Right cardiac atrium (tissue), 5 donors: ENCODE measurements at regions not wholly inside any gene's neighbourhood (a gene's known extent, or its start where the extent isn't known, plus 50 kb on each side); places are given as distances from the start of the nearest gene placed in this dataset.

Experiments used
- ATAC-seq, 2 donors: fragments of 200-7000 bp; cut with Tn5 transposase; one replicate each; pipeline versions ENCODE4 v1.8.0 to v1.9.1; 2020; ENCODE audit warnings: moderate library complexity in 2 of 2, mild to moderate bottlenecking in 1 of 2
- DNase-seq, 3 donors: peaks; one replicate each; pipeline ENCODE4 v3.0.0-alpha.2; 2020
- H3K27ac ChIP-seq: one replicate; pipeline ENCODE4 v1.5.1; 2013; ENCODE audit warnings: mild to moderate bottlenecking, low read length, control low read depth, moderate library complexity
- H3K27me3 ChIP-seq: one replicate; pipeline ENCODE4 v1.6.1; 2013; ENCODE audit not compliant: control insufficient read depth, insufficient read depth
- H3K4me1 ChIP-seq: one replicate; pipeline ENCODE4 v1.6.1; 2013; ENCODE audit warnings: low read length; ENCODE audit not compliant: control insufficient read depth, insufficient read depth
- H3K4me3 ChIP-seq: one replicate; pipeline ENCODE4 v1.5.1; 2013; ENCODE audit warnings: low read length, control low read depth
- H3K9me3 ChIP-seq: one replicate; pipeline ENCODE4 v1.6.1; 2013; ENCODE audit warnings: low read length; ENCODE audit not compliant: control insufficient read depth
- WGBS: extraction: QIAGEN DNeasy Blood & Tissue Kit; methylation state at CpG from one replicate; pipeline ENCODE4 v1.1.7; 2013; 5-methylcytosine and 5-hydroxymethylcytosine counted together
- intact Hi-C, 4 donors: fragments of 100-400 bp; cut with DNase I; formaldehyde crosslinking; loops; one replicate each; pipeline versions ENCODE4 v1.11.0 to v1.14.0; 2022 to 2023
- donor health status: healthy with polysubstance abuse.
- donor health status: DM: no; HTN: yes; CAD: no.
- donor health status: DM: no; HTN: no; CAD: no.
- donor health status: DM: no; HTN: yes; CAD: no; lungs with severe emphysema.
- donor health status: DM: yes; HTN: yes; CAD: no.

GRCh38 chr6:90434094-90434493 is 137.5 kb upstream of the BACH2 start:
- H3K27ac ChIP-seq, result no peak overlapping the region
- intact Hi-C loops, result no loop called here
- no peaks in the 10 kb centered on the region for H3K4me1 ChIP-seq
- no peak overlapping the region for H3K4me3 ChIP-seq
- ATAC-seq (peak in 1 of 2 donors; percentile 33), DNase-seq (no peak)
- H3K27me3 ChIP-seq, result no peaks in the 10 kb centered on the region
- 95% methylated on average over 1 of the region's 1 CpG for WGBS
- H3K9me3 ChIP-seq, result no peaks in the 10 kb centered on the region

GRCh38 chr6:90432937-90433336 is 136.3 kb upstream of the BACH2 start:
- no peak overlapping the region for H3K4me3 ChIP-seq
- intact Hi-C loops, result no loop called here
- ATAC-seq (no peak), DNase-seq (no peak)
- H3K9me3 ChIP-seq, result no peaks in the 10 kb centered on the region
- H3K27me3 ChIP-seq, result no peaks in the 10 kb centered on the region
- H3K27ac ChIP-seq, result no peak overlapping the region
- no peaks in the 10 kb centered on the region for H3K4me1 ChIP-seq

DNA sequence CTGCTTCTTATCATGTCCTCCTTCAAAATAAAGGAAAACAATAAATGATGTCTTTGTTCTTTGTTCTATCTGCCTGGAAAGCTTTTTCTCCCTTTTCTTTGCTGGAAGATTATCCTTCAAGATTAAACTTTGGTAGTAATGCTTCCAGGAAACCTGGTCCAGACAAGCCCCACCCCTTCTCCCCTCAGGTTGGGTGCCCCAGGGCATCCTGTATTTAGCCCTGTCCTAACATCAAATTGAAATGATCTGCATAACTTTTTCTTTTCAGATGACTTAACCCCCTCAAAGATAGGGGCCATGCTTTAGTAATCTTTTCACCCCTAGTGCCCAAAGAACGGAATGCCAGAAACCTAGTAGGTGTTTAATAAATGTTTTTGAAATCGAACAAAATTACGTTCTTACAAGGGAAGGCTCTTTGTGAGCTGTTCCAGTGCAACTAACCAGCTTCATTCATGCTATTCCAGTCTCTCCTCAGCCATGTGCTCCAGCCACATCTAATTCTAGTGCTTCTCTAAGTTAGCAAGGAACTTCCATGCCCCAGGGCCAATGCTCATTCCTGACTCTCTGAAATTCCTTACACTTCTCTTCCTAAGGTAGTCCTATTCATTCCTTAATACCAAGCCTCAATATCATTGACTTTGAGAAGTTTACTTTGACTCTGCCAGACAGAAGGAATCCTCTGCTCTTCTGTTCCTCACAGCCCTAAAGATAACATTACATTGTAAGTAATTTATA is 135.6 kb upstream of the BACH2 start:
- H3K9me3 ChIP-seq, result no peaks in the 10 kb centered on the region
- no peak for DNase-seq
- no peak overlapping the region for H3K27ac ChIP-seq
- no peak overlapping the region for H3K4me3 ChIP-seq
- no peaks in the 10 kb centered on the region for H3K4me1 ChIP-seq
- ATAC-seq, result no peak
- no peaks in the 10 kb centered on the region for H3K27me3 ChIP-seq
- intact Hi-C loops, result no loop called here
- WGBS, result 87% methylated on average over 3 of the region's 3 CpGs

DNA sequence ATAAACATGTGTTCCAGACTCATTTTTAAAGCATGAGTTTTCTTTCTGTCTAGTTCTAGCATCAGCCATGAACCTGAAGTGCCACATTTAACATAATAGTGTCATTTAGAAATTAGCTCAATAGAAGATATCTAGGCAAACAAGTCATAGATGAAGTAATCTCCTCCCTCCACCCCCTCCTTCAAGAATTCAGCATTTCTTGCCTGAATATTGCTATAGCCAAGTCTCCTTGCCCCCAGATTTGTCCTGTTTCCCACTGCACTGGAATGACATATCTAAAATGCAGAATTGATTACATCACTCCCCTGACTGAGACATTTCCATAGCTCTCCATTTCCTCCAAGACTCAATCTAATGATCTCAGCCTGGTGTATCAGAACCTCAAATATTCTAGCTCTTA is 134.9 kb upstream of the BACH2 start:
- ATAC-seq, result no peak
- intact Hi-C loops, result no loop called here

GRCh38 chr6:90429713-90430112 is 133.1 kb upstream of the BACH2 start:
- no peak for DNase-seq
- H3K27ac ChIP-seq, result no peak overlapping the region
- intact Hi-C loops, result no loop called here
- no peak overlapping the region for H3K4me3 ChIP-seq
- no peaks in the 10 kb centered on the region for H3K4me1 ChIP-seq
- H3K27me3 ChIP-seq, result no peaks in the 10 kb centered on the region
- ATAC-seq, result no peak
- no peaks in the 10 kb centered on the region for H3K9me3 ChIP-seq

More for the DNA sequence above, 134.9 kb upstream of the BACH2 start:
- no peak overlapping the region for H3K4me3 ChIP-seq
- H3K9me3 ChIP-seq, result no peaks in the 10 kb centered on the region
- H3K27me3 ChIP-seq, result no peaks in the 10 kb centered on the region
- no peak for DNase-seq
- H3K4me1 ChIP-seq, result no peaks in the 10 kb centered on the region
- H3K27ac ChIP-seq, result no peak overlapping the region

- H3K9me3 ChIP-seq, result no peaks in the 10 kb centered on the region
- H3K4me1 ChIP-seq, result no peaks in the 10 kb centered on the region
- H3K4me3 ChIP-seq, result no peak overlapping the region
- 76% methylated on average over 1 of the region's 1 CpG for WGBS
- DNase-seq (no peak), ATAC-seq (no peak)
- no peak overlapping the region for H3K27ac ChIP-seq
- intact Hi-C loops, result no loop called here
- H3K27me3 ChIP-seq, result no peaks in the 10 kb centered on the region
Measured at GRCh38 chr6:90428514-90428913, 131.9 kb upstream of the BACH2 start.

- H3K9me3 ChIP-seq, result no peaks in the 10 kb centered on the region
- DNase-seq (no peak), ATAC-seq (no peak)
- WGBS, result 89% methylated on average over 5 of the region's 5 CpGs
- H3K4me3 ChIP-seq, result no peak overlapping the region
- H3K27me3 ChIP-seq, result no peaks in the 10 kb centered on the region
- intact Hi-C loops, result no loop called here
- no peak overlapping the region for H3K27ac ChIP-seq
- H3K4me1 ChIP-seq, result peaks cover 2% of the 10 kb centered on the region
Measured at GRCh38 chr6:90425161-90425641, 128.6 kb upstream of the BACH2 start.

- Histone ChIP-seq H3K27ac (no peak overlapping the region), H3K4me1 (peaks cover 2% of the 10 kb centered on the region), H3K27me3 (no peaks in the 10 kb centered on the region), H3K9me3 (no peaks in the 10 kb centered on the region), H3K4me3 (no peak overlapping the region)
- intact Hi-C loops, result no loop called here
- ATAC-seq, result no peak
- no peak for DNase-seq
Measured at GRCh38 chr6:90424580-90424979, 127.9 kb upstream of the BACH2 start.

DNA sequence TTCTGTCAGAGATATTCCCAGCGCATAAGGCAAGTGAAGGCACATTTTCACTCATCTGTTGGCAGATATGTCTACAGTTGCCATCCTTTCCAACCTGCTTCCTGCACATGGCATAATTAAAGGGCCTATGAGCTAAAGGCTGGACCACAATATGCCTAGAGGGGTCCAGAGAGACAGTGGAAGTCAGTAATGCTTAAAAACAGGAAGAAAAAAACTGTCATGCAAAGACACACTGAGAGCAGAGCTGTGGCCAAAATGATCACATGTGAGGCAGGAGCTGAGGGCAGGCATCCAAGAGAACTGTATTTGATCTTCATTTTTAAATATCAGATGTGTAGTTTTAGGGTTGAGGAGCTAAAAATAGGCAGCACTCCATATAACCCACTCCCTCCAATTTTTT is 125.0 kb upstream of the BACH2 start:
- Histone ChIP-seq H3K4me3 (no peak overlapping the region), H3K4me1 (peaks cover 2% of the 10 kb centered on the region), H3K9me3 (no peaks in the 10 kb centered on the region), H3K27me3 (no peaks in the 10 kb centered on the region), H3K27ac (no peak overlapping the region)
- no peak for ATAC-seq
- intact Hi-C loops, result no loop called here
- no peak for DNase-seq
- 96% methylated on average over 1 of the region's 1 CpG for WGBS

DNA sequence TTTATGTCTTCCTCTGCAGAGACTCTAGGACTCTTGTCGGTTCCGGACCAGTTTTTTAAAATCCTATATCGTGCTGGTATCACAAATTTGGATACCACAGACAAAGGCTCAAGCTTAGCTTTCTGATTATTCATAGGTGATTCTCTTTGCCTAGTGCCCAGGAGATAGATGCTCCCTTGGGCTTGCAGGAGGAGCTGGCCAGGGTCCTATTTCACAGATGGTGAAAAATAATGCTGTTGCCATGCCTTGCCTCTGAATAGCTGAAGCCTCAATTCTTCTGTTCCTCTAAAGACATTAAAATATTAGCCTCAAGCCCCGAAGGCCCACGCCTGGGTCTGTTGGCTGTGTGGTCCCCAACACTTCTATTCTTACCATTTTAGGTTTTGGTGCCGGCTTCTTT is 123.9 kb upstream of the BACH2 start:
- WGBS, result 91% methylated on average over 6 of the region's 6 CpGs
- no peak for ATAC-seq
- H3K4me1 ChIP-seq, result peaks cover 2% of the 10 kb centered on the region
- DNase-seq, result no peak
- no peaks in the 10 kb centered on the region for H3K9me3 ChIP-seq
- no peaks in the 10 kb centered on the region for H3K27me3 ChIP-seq
- no peak overlapping the region for H3K27ac ChIP-seq
- intact Hi-C loops, result no loop called here
- H3K4me3 ChIP-seq, result no peak overlapping the region

GRCh38 chr6:90417385-90417784 is 120.7 kb upstream of the BACH2 start:
- no peak for DNase-seq
- Histone ChIP-seq H3K9me3 (no peaks in the 10 kb centered on the region), H3K27ac (no peak overlapping the region), H3K4me3 (no peak overlapping the region), H3K4me1 (peaks cover 2% of the 10 kb centered on the region), H3K27me3 (no peaks in the 10 kb centered on the region)
- peak; percentile 36 to 44 for ATAC-seq
- WGBS, result 59% methylated on average over 1 of the region's 1 CpG
- intact Hi-C loops, result no loop called here

DNA sequence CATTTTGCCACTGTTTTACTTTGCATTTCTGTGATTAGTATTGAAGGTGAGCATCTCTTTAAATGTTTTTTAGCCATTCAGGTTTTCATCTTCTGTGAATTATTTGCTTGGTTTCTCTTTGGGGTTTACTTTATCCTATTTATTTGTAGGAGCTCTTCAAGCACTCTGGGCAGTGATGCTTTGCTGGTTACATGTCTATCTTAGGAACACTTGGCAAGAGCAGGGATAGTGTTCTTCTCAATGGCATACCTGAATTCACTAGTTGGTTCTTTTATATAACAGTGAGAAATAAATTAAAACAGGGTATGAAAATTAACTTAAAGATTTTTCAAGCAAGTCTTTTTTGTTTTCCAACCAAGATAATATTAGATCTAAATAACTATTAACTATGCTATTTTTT is 119.7 kb upstream of the BACH2 start:
- no peaks in the 10 kb centered on the region for H3K27me3 ChIP-seq
- ATAC-seq, result no peak
- no peak overlapping the region for H3K27ac ChIP-seq
- intact Hi-C loops, result no loop called here
- no peaks in the 10 kb centered on the region for H3K9me3 ChIP-seq
- no peaks in the 10 kb centered on the region for H3K4me1 ChIP-seq
- no peak for DNase-seq
- no peak overlapping the region for H3K4me3 ChIP-seq
